ENCODE measurements at regions not wholly inside any gene's neighbourhood (a gene's known extent, or its start where the extent isn't known, plus 50 kb on each side); places are given as distances from the start of the nearest gene placed in this dataset.

DNA sequence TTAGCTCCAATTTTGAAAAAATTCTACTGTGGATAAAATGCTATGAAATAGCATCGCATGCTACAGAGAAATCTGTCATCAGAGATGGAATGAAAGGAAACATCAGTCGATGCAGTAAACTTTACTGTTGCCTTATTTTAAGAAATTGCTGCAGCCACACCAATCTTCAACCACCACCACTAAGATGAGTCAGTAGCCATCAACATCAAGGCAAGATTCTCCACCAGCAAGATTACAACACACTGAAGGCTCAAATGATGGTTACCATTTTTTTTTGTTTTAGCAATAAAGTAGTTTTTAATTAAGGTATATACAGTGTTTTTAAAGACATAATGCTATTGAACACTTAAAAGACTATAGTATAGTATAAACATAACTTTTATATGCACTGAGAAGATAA lies 95.6 kb upstream of the JUN start:
- H3K4me3 ChIP-seq (ENCODE audit: low read depth, low read length), result no peak overlapping the region
- TF ChIP-seq, protein P1, sequence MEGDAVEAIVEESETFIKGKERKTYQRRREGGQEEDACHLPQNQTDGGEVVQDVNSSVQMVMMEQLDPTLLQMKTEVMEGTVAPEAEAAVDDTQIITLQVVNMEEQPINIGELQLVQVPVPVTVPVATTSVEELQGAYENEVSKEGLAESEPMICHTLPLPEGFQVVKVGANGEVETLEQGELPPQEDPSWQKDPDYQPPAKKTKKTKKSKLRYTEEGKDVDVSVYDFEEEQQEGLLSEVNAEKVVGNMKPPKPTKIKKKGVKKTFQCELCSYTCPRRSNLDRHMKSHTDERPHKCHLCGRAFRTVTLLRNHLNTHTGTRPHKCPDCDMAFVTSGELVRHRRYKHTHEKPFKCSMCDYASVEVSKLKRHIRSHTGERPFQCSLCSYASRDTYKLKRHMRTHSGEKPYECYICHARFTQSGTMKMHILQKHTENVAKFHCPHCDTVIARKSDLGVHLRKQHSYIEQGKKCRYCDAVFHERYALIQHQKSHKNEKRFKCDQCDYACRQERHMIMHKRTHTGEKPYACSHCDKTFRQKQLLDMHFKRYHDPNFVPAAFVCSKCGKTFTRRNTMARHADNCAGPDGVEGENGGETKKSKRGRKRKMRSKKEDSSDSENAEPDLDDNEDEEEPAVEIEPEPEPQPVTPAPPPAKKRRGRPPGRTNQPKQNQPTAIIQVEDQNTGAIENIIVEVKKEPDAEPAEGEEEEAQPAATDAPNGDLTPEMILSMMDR (IDR thresholded peaks at IDR 0.05; ENCODE audit: insufficient read depth, low read length, poor library complexity, severe bottlenecking), result no peak
- no peak for DNase-seq (ENCODE audit: low read depth)
- no peaks in the 10 kb centered on the region for H3K36me3 ChIP-seq (ENCODE audit: control insufficient read depth, insufficient read depth, low read length)
- H3K27me3 ChIP-seq (ENCODE audit: control insufficient read depth, insufficient read depth, low read length), result no peaks in the 10 kb centered on the region

DNA sequence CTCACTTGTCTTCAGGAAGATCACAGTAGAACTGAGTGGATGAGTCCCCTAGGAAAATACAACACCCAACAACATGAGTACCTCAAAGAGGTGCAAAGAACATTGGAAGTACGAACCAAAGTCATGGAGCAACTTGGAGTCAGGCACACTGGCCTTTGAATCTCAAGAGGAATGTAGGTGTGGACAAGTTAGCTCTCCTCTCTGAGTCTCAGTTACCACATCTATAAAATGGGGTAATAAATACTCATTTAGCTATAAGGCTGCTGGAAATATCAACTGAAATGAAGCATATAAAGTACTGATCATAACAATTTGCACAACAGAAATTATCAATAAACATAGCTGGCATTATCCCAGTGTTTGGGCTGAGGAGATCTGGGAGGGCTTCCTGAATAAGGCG lies 96.7 kb upstream of the JUN start:
- Histone ChIP-seq H3K27me3 (ENCODE audit: control insufficient read depth, insufficient read depth, low read length) (no peaks in the 10 kb centered on the region), H3K4me3 (ENCODE audit: low read depth, low read length) (no peak overlapping the region), H3K36me3 (ENCODE audit: control insufficient read depth, insufficient read depth, low read length) (no peaks in the 10 kb centered on the region)
- TF ChIP-seq, protein P1 (IDR thresholded peaks at IDR 0.05; ENCODE audit: insufficient read depth, low read length, poor library complexity, severe bottlenecking), result no peak
- DNase-seq (ENCODE audit: low read depth), result no peak

DNA sequence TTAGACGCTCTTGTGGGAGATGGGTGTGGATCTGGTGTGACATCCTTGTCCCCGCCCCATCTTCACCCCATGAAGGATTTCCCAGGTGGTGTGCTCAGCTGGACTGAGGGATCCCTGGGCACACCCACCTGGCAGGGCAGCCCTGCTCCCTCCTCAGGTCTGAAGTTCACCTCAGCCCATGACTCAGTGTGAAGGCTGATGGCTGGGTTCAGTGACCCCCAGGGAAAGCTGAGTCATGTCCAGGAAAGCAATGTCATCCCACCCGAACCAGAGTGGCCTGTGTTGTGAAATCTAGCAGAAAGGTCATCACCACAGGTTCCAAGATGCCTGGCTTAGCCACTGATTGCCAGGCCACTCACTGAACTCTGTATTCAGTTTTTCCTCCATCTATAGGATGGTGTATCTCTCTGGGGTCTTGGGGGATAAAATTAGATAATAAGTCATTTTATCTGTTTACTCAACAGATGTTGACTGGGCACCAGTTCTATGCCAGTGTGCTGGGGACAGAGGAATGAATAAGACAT lies 97.7 kb upstream of the JUN start:
- H3K27me3 ChIP-seq (ENCODE audit: control insufficient read depth, insufficient read depth, low read length), result no peaks in the 10 kb centered on the region
- TF ChIP-seq, protein P1 (IDR thresholded peaks at IDR 0.05; ENCODE audit: insufficient read depth, low read length, poor library complexity, severe bottlenecking), result no peak
- no peak overlapping the region for H3K4me3 ChIP-seq (ENCODE audit: low read depth, low read length)
- H3K36me3 ChIP-seq (ENCODE audit: control insufficient read depth, insufficient read depth, low read length), result no peaks in the 10 kb centered on the region
- no peak for DNase-seq (ENCODE audit: low read depth)

GRCh38 chr1:58882322-58882948 lies 98.6 kb upstream of the JUN start:
- Histone ChIP-seq H3K4me3 (ENCODE audit: low read depth, low read length) (no peak overlapping the region), H3K36me3 (ENCODE audit: control insufficient read depth, insufficient read depth, low read length) (no peaks in the 10 kb centered on the region)

DNA sequence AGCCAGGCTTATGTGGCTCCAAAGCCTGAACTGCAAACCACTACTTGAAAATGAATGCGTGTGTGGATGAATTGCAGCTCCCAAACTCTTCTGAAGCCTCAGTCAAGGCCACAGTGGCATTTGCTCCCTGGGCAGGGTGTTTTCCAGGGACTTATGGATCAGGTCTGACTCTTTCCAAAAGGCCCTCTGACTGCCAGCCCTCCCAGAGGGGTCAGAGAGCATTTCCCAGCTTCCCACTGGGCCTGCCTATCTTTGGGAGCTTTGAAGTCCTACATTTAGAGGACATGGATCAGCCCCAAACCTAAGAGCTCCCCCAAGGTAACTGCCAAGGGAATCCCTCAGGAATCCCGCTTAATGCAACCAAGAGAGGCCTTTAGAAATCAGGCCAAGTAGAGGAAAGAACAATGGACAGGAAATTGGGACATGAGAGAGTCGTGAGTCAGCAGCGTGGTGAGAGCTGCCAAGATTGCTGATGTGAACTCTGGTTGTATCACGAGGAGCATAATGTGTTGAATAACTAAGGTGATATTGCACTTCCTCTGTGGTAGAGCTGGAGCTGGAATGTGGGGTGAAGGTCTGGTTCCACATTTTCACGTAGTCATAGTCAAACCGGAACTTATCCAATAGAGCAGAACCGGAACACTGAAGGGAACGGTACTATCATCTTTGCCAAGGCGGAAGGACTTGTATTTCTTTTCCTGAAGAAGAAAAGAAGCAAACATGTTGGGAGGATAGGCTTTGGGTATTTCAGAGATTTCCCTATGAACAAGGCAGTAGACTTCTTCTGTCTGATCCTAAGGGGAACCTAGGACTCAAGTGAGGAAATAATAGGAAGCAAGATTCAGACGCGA lies 99.4 kb upstream of the JUN start:
- no peaks in the 10 kb centered on the region for H3K36me3 ChIP-seq (ENCODE audit: control insufficient read depth, insufficient read depth, low read length)
- TF ChIP-seq, protein P1 (IDR thresholded peaks at IDR 0.05; ENCODE audit: insufficient read depth, low read length, poor library complexity, severe bottlenecking), result no peak
- H3K27me3 ChIP-seq (ENCODE audit: control insufficient read depth, insufficient read depth, low read length), result no peaks in the 10 kb centered on the region
- peak; percentile 95 for DNase-seq (ENCODE audit: low read depth)
- no peak overlapping the region for H3K4me3 ChIP-seq (ENCODE audit: low read depth, low read length)

More at GRCh38 chr1:58882322-58882948, 98.6 kb upstream of the JUN start:
- no peak for DNase-seq (ENCODE audit: low read depth)
- TF ChIP-seq, protein P1 (IDR thresholded peaks at IDR 0.05; ENCODE audit: insufficient read depth, low read length, poor library complexity, severe bottlenecking), result no peak
- no peaks in the 10 kb centered on the region for H3K27me3 ChIP-seq (ENCODE audit: control insufficient read depth, insufficient read depth, low read length)

Data from kidney epithelial cell (primary cell).